OCI-LY7 (cell line): ENCODE measurements at regions not wholly inside any gene's neighbourhood (a gene's known extent, or its start where the extent isn't known, plus 50 kb on each side); places are given as distances from the start of the nearest gene placed in this dataset.

Experiments used
- EZH2phosphoT487 ChIP-seq: fragments of 200-600 bp; sonication (generic); IDR thresholded peaks from 2 replicates; pipeline ENCODE4 v1.6.1; 2018; ENCODE audit warnings: low read depth, borderline replicate concordance, mild to moderate bottlenecking, mixed run types, antibody characterized with exemption, low read length, moderate library complexity, mixed read lengths
- TF ChIP-seq, protein P1 (sequence below): fragments of 200-600 bp; sonication (generic); conservative IDR thresholded peaks from 2 replicates; pipeline ENCODE4 v1.5.1; 2014; ENCODE audit warnings: mild to moderate bottlenecking, antibody characterized with exemption, low read length, moderate library complexity, mixed read lengths

DNA sequence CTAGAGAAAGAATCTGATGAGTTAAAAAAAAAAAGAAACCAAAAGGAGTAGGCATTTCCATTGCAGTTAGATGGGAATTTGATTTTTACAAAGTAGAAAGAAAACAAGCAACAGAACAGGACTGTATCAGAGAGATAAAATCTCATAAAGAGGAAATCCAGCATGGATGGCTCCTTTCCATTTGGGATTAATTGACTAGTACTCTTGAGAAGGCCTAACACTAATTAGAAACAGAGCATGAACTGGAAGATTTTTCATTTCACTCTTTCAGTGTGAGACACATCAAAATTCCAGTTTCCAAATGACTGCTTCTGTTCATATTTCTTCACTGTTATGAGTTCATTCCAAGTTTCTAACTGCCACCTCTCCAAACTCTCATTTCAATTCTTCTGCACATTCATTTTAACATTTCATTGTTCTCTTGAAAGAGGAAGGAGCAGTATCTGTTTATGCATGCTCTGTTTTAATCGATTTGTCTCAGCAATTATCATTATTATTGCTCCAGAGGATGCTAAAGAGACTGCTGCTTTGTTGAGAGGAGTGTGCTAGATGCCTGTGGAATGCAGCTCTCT, 108.8 kb upstream of the PIEZO2 start:
- TF ChIP-seq, protein P1, sequence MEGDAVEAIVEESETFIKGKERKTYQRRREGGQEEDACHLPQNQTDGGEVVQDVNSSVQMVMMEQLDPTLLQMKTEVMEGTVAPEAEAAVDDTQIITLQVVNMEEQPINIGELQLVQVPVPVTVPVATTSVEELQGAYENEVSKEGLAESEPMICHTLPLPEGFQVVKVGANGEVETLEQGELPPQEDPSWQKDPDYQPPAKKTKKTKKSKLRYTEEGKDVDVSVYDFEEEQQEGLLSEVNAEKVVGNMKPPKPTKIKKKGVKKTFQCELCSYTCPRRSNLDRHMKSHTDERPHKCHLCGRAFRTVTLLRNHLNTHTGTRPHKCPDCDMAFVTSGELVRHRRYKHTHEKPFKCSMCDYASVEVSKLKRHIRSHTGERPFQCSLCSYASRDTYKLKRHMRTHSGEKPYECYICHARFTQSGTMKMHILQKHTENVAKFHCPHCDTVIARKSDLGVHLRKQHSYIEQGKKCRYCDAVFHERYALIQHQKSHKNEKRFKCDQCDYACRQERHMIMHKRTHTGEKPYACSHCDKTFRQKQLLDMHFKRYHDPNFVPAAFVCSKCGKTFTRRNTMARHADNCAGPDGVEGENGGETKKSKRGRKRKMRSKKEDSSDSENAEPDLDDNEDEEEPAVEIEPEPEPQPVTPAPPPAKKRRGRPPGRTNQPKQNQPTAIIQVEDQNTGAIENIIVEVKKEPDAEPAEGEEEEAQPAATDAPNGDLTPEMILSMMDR, result no peak
- no peak for TF ChIP-seq EZH2phosphoT487
